HG03066 (cell line): ENCODE measurements at regions not wholly inside any gene's neighbourhood (a gene's known extent, or its start where the extent isn't known, plus 50 kb on each side); places are given as distances from the start of the nearest gene placed in this dataset.
A peak's percentile ranks its signal among the peaks of the same experiment; 100 is the strongest.
"Not testable (repeated sequence)": the region's sequence is repeated elsewhere in the genome, so short reads cannot be mapped to it uniquely, and the experiment has no call there.

Source experiments
- ATAC-seq: cut with Tn5 transposase; IDR thresholded peaks from one replicate; pipeline ENCODE4 v1.9.1; 2021; ENCODE audit warnings: low read depth; ENCODE audit not compliant: unreplicated experiment

- no peak for ATAC-seq
Observed at GRCh38 chr13:71018544-71018943, 848.5 kb downstream of the DACH1 start.

DNA sequence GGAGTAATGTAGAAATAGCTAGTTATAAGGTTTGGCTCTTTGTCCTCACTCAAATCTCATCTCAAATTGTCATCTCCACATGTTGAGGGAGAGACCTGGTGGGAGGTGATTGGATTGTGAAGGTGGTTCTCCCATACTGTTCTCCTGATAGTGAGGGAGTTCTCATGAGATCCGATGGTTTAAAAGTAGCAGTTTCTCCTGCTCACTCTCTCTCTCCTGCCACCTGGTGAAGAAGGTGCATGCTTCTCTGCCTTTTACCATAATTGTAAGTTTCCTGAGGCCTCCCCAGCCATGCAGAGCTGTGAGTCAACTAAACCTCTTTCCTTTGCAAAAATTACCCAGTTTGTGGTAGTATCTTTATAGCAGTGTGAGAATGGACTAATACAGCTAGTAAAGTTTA is 849.4 kb downstream of the DACH1 start:
- ATAC-seq, result no peak

- ATAC-seq, result no peak
Observed at GRCh38 chr13:71015516-71015915, 851.5 kb downstream of the DACH1 start.

DNA sequence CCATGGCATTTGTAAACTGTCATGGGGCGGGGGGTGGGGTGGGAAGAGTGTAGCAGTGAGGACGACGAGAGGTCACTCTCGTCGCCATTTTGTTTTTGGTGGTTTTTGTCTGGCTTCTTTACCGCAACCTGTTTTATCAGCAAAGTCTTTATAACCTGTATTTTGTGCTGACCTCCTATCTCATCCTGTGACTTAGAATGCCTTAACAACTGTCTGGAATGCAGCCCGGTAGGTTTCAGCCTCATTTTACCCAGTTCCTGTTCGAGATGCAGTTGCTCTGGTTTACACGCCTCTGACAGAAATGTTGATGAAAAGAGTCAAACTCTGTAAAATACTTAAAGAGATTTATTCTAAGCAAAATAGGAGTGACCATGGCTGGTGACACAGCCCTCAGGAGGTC is 852.0 kb downstream of the DACH1 start:
- ATAC-seq, result no peak

DNA sequence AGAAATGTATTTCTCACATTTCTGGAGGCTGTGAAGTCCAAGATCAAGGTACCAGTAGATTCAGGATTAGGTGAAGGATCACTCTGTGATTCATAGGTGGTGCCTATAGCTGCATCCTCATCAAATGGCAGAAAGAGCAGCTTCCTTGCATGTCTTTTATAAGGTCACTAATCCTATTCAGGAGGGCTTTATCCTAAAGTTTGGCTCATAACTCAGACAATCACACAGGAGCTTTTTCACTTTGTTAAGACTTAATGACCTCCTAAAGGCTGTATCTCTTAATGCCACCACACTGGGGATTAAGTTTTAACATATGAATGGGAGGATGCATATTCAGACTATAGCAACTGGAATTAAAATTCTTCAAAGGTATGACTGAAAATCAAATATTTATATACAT is 861.1 kb downstream of the DACH1 start:
- no peak for ATAC-seq

GRCh38 chr13:70995338-70995737 is 871.7 kb downstream of the DACH1 start:
- ATAC-seq, result no peak

DNA sequence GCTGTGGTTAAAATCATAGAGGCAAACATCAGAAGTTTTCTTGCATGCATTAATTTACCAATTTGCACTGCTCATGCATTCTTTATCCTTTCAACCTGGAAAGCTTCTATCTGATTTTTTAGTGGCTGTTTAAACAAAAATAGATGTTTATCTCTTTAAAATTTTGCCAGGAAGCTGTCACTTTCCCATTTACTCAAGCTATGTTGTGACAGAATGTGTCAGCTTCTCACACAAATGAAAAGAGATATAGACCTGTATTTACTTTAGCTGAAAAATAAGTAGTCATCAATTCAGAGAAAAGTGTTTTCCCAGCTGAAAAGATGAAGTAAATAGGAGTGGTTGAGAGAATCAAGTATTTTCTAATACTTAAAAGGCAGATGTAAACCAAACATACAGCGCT is 872.8 kb downstream of the DACH1 start:
- no peak for ATAC-seq

GRCh38 chr13:70987043-70987442 is 878.8 kb upstream of the KLHL1 start:
- ATAC-seq, result no peak

- no peak for ATAC-seq
Observed at GRCh38 chr13:70985371-70985770, 877.1 kb upstream of the KLHL1 start.

- ATAC-seq, result not testable (repeated sequence)
Observed at GRCh38 chr13:70981219-70981618, 873.0 kb upstream of the KLHL1 start.

- no peak for ATAC-seq
Observed at GRCh38 chr13:70969321-70969720, 861.1 kb upstream of the KLHL1 start.

DNA sequence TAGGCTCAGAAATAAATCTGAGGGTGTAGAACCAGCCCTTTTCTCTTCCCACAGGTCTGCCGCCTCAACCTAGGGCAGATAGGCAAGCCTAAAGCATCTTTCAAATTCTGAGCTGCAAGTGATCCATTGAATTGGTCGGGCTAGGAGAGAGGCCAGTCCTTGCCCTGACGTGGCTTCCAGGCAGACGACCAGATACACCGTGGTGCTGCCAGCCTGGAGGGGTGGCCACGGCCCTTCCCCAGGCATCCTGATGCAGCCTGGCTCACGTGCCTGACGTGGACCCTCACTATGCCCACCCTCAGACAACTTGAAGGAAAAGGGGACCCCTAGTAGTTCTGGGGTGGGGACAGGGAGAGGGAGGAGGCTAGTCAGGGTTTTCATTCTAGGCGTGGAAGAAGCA is 859.3 kb upstream of the KLHL1 start:
- no peak for ATAC-seq

GRCh38 chr13:70964874-70965273 is 856.6 kb upstream of the KLHL1 start:
- ATAC-seq, result no peak

DNA sequence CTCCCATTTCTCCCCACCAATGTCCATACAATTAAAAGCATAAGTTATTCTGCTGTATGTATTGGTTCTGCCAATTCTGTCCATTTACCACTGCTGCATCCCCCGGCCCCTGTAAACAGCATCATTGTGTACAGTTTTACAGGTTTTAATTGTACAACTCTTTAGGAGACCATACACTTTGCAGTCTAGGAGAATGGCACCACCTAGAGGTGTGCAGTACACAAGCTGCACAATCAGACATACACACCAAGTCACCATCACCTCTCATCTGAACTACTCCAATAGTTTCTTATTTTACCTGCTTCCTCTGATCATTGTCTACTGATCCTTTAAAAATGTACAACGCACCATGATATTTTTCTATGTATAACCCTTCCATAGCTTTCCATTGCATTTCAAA is 855.9 kb upstream of the KLHL1 start:
- no peak for ATAC-seq

DNA sequence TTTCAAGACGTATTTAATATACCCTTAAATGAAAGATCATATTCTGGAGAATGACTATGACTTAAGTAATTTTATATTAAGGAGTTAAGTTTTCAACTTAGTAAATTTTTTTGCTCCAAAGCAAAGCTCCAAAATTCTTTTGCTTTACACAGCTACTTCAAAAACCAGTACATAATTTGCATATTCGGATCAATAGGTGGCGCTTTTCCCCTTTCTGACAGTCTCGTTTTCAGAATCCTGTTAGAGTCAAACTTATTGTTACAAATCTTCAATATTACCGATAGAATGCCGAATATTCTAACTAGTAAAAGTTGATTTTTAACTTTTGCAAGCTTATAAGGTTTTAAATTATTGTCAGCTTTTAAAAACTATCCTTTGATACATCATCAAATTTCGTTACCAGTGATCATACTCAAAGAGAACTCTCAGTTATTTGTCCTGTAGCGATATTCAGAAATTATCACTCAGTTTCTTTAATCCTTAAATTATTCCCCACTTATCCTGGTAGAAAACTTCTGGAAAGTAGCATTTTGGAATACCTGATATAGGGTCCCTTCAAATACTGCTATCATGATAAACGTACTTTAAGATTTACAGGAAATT is 852.7 kb upstream of the KLHL1 start:
- ATAC-seq, result peak; percentile 69

DNA sequence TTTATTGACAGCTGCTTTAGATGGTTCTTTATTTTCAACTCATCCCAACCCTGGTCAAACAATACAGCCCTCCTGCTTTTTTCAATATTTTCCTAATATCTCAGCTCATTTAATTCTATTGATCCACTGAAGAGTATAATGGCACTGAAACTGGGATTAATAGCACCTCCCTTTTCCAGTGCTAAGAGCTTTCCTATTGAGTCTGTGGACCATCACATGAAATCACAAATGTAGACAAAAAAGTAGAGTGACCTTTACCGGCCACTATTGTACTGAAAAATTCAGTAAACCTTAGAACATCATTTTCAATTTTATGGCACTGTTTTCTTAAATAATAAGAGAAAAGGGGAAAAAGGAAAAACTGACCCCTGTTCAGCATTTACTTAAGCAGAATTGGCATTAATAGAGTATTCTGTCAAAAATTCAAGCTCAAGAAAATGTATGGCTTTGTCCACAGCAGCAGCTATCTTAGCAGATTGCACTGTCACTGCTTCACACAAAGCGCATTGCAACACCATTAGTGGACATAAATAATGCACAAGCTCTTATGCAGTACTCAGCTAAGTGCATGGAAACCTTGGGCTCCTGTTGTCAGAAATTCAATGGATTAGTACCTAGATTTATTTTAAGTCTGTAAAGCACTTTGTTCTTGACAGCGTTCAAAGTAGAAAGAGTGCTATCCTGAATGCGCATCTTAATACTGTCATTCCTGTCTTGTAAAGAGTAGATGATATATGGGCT is 851.0 kb upstream of the KLHL1 start:
- ATAC-seq, result no peak

DNA sequence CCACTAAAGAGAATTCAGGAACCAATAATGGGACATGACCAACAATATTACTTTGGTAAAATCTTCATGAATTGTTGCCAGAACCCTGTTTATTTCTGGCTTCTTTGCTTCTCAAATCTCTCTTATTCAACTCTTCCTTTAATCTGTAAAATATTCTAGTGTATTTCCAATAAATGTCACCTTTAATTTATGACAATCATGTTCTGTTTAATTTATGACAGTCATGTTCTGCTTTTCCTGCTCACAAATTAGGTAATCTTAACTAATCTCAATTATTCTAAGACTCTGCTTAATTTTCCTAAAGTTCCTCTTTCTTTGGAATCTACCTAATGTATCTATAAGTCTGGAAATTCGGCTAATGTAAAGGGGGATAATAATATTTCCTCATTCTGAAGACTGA is 847.6 kb upstream of the KLHL1 start:
- ATAC-seq, result no peak

DNA sequence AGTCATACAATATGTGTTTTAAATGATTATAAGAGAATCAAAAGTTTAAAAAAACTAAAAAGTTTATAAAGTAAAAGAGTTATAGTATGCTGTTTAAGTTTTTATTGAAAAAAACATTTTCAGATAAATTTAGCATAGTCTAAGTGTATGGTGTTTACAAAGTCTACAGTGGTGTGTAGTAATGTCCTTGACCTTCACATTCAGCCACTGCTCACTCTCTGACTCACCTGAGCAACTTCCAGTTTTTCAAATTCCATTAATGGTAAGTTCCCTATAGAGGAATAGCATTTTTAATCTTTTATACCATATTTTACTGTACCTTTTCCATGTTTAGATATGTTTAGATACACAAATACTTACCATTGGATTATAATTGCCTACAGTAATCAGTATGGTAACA is 842.4 kb upstream of the KLHL1 start:
- ATAC-seq, result no peak

GRCh38 chr13:70945506-70945905 is 837.3 kb upstream of the KLHL1 start:
- no peak for ATAC-seq

- no peak for ATAC-seq
Observed at GRCh38 chr13:70941454-70941853, 833.2 kb upstream of the KLHL1 start.

GRCh38 chr13:70938462-70938861 is 830.2 kb upstream of the KLHL1 start:
- no peak for ATAC-seq

GRCh38 chr13:70932511-70932910 is 824.3 kb upstream of the KLHL1 start:
- ATAC-seq, result no peak
